ENCODE measurements at regions not wholly inside any gene's neighbourhood (a gene's known extent, or its start where the extent isn't known, plus 50 kb on each side); places are given as distances from the start of the nearest gene placed in this dataset.

GRCh38 chr18:53948991-53949390 is 275.5 kb downstream of the MBD2 start:
- Histone ChIP-seq H3K4me3 (ENCODE audit: low read length in 2 of 2) (no peak overlapping the region), H3K27ac (ENCODE audit: low read depth in 1 of 2, low read length in 2 of 2) (no peak overlapping the region), H3K9me3 (ENCODE audit: control insufficient read depth, low read length) (no peaks in the 10 kb centered on the region), H3K27me3 (ENCODE audit: control insufficient read depth in 1 of 2, insufficient read depth in 2 of 2, low read length in 1 of 2) (no peaks in the 10 kb centered on the region), H3K36me3 (ENCODE audit: control insufficient read depth in 1 of 2, insufficient read depth in 2 of 2, low read length in 1 of 2) (no peaks in the 10 kb centered on the region), H3K4me1 (ENCODE audit: control insufficient read depth in 1 of 2, insufficient read depth in 2 of 2, low read length in 2 of 2) (no peaks in the 10 kb centered on the region)
- no peak for DNase-seq
- no peak for ATAC-seq (ENCODE audit: low FRiP score)
- intact Hi-C loops (cut with DNase I) = no loop called here

- Histone ChIP-seq H3K4me3 (ENCODE audit: low read length in 2 of 2) (no peak overlapping the region), H3K9me3 (ENCODE audit: control insufficient read depth, low read length) (no peaks in the 10 kb centered on the region), H3K27me3 (ENCODE audit: control insufficient read depth in 1 of 2, insufficient read depth in 2 of 2, low read length in 1 of 2) (no peaks in the 10 kb centered on the region), H3K36me3 (ENCODE audit: control insufficient read depth in 1 of 2, insufficient read depth in 2 of 2, low read length in 1 of 2) (no peaks in the 10 kb centered on the region), H3K4me1 (ENCODE audit: control insufficient read depth in 1 of 2, insufficient read depth in 2 of 2, low read length in 2 of 2) (no peaks in the 10 kb centered on the region), H3K27ac (ENCODE audit: low read depth in 1 of 2, low read length in 2 of 2) (no peak overlapping the region)
- ATAC-seq (ENCODE audit: low FRiP score) (no peak), DNase-seq (no peak)
- intact Hi-C loops (cut with DNase I) = no loop called here
- WGBS, 2 donors = 68 to 82% methylated on average over 5 of the region's 5 CpGs
These were observed 277.3 kb downstream of the MBD2 start for GRCh38 chr18:53947092-53947640.

- WGBS, 2 donors = 14 to 20% methylated on average over 1 of the region's 1 CpG
- Histone ChIP-seq H3K27me3 (ENCODE audit: control insufficient read depth in 1 of 2, insufficient read depth in 2 of 2, low read length in 1 of 2) (no peaks in the 10 kb centered on the region), H3K4me1 (ENCODE audit: control insufficient read depth in 1 of 2, insufficient read depth in 2 of 2, low read length in 2 of 2) (no peaks in the 10 kb centered on the region), H3K4me3 (ENCODE audit: low read length in 2 of 2) (no peak overlapping the region), H3K36me3 (ENCODE audit: control insufficient read depth in 1 of 2, insufficient read depth in 2 of 2, low read length in 1 of 2) (no peaks in the 10 kb centered on the region), H3K9me3 (ENCODE audit: control insufficient read depth, low read length) (no peaks in the 10 kb centered on the region), H3K27ac (ENCODE audit: low read depth in 1 of 2, low read length in 2 of 2) (no peak overlapping the region)
- intact Hi-C loops (cut with DNase I) = no loop called here
- DNase-seq (no peak), ATAC-seq (ENCODE audit: low FRiP score) (no peak)
These were observed 277.9 kb downstream of the MBD2 start for GRCh38 chr18:53946594-53946993.

- Histone ChIP-seq H3K9me3 (ENCODE audit: control insufficient read depth, low read length) (no peaks in the 10 kb centered on the region), H3K27ac (ENCODE audit: low read depth in 1 of 2, low read length in 2 of 2) (no peak overlapping the region), H3K27me3 (ENCODE audit: control insufficient read depth in 1 of 2, insufficient read depth in 2 of 2, low read length in 1 of 2) (no peaks in the 10 kb centered on the region), H3K36me3 (ENCODE audit: control insufficient read depth in 1 of 2, insufficient read depth in 2 of 2, low read length in 1 of 2) (no peaks in the 10 kb centered on the region), H3K4me1 (ENCODE audit: control insufficient read depth in 1 of 2, insufficient read depth in 2 of 2, low read length in 2 of 2) (no peaks in the 10 kb centered on the region), H3K4me3 (ENCODE audit: low read length in 2 of 2) (no peak overlapping the region)
- intact Hi-C loops (cut with DNase I) = no loop called here
- DNase-seq (no peak), ATAC-seq (ENCODE audit: low FRiP score) (no peak)
- 84 to 94% methylated on average over 4 of the region's 4 CpGs for WGBS, 2 donors
These were observed 279.7 kb downstream of the MBD2 start for GRCh38 chr18:53944721-53945120.

- Histone ChIP-seq H3K4me1 (ENCODE audit: control insufficient read depth in 1 of 2, insufficient read depth in 2 of 2, low read length in 2 of 2) (no peaks in the 10 kb centered on the region), H3K27ac (ENCODE audit: low read depth in 1 of 2, low read length in 2 of 2) (no peak overlapping the region), H3K36me3 (ENCODE audit: control insufficient read depth in 1 of 2, insufficient read depth in 2 of 2, low read length in 1 of 2) (no peaks in the 10 kb centered on the region), H3K9me3 (ENCODE audit: control insufficient read depth, low read length) (no peaks in the 10 kb centered on the region), H3K4me3 (ENCODE audit: low read length in 2 of 2) (no peak overlapping the region), H3K27me3 (ENCODE audit: control insufficient read depth in 1 of 2, insufficient read depth in 2 of 2, low read length in 1 of 2) (no peaks in the 10 kb centered on the region)
- WGBS, 2 donors = 68 to 89% methylated on average over 1 of the region's 1 CpG
- DNase-seq (no peak), ATAC-seq (ENCODE audit: low FRiP score) (no peak)
- intact Hi-C loops (cut with DNase I) = no loop called here
These were observed 281.1 kb downstream of the MBD2 start for GRCh38 chr18:53943326-53943860.

GRCh38 chr18:53941601-53942338 is 282.7 kb downstream of the MBD2 start:
- Histone ChIP-seq H3K4me1 (ENCODE audit: control insufficient read depth in 1 of 2, insufficient read depth in 2 of 2, low read length in 2 of 2) (no peaks in the 10 kb centered on the region), H3K4me3 (ENCODE audit: low read length in 2 of 2) (no peak overlapping the region), H3K9me3 (ENCODE audit: control insufficient read depth, low read length) (no peaks in the 10 kb centered on the region), H3K36me3 (ENCODE audit: control insufficient read depth in 1 of 2, insufficient read depth in 2 of 2, low read length in 1 of 2) (no peaks in the 10 kb centered on the region), H3K27ac (ENCODE audit: low read depth in 1 of 2, low read length in 2 of 2) (no peak overlapping the region), H3K27me3 (ENCODE audit: control insufficient read depth in 1 of 2, insufficient read depth in 2 of 2, low read length in 1 of 2) (no peaks in the 10 kb centered on the region)
- intact Hi-C loops (cut with DNase I) = no loop called here
- ATAC-seq (ENCODE audit: low FRiP score) (no peak), DNase-seq (no peak)

GRCh38 chr18:53937037-53937436 is 287.4 kb downstream of the MBD2 start:
- no peak overlapping the region for H3K27ac ChIP-seq (ENCODE audit: low read depth in 1 of 2, low read length in 2 of 2)

GRCh38 chr18:53935803-53936202 is 288.7 kb downstream of the MBD2 start:
- no peak for ATAC-seq (ENCODE audit: low FRiP score)
- H3K27ac ChIP-seq (ENCODE audit: low read depth in 1 of 2, low read length in 2 of 2) = no peak overlapping the region
- no peaks in the 10 kb centered on the region for H3K27me3 ChIP-seq (ENCODE audit: control insufficient read depth in 1 of 2, insufficient read depth in 2 of 2, low read length in 1 of 2)
- 29 to 30% methylated on average over 2 of the region's 2 CpGs for WGBS, 2 donors
- intact Hi-C loops (cut with DNase I) = no loop called here
- no peaks in the 10 kb centered on the region for H3K9me3 ChIP-seq (ENCODE audit: control insufficient read depth, low read length)
- no peaks in the 10 kb centered on the region for H3K4me1 ChIP-seq (ENCODE audit: control insufficient read depth in 1 of 2, insufficient read depth in 2 of 2, low read length in 2 of 2)
- H3K36me3 ChIP-seq (ENCODE audit: control insufficient read depth in 1 of 2, insufficient read depth in 2 of 2, low read length in 1 of 2) = no peaks in the 10 kb centered on the region
- DNase-seq = no peak
- no peak overlapping the region for H3K4me3 ChIP-seq (ENCODE audit: low read length in 2 of 2)

More at GRCh38 chr18:53937037-53937436, 287.4 kb downstream of the MBD2 start:
- no peaks in the 10 kb centered on the region for H3K9me3 ChIP-seq (ENCODE audit: control insufficient read depth, low read length)
- DNase-seq = no peak
- intact Hi-C loops (cut with DNase I) = no loop called here
- no peaks in the 10 kb centered on the region for H3K27me3 ChIP-seq (ENCODE audit: control insufficient read depth in 1 of 2, insufficient read depth in 2 of 2, low read length in 1 of 2)
- WGBS, 2 donors = 58 to 68% methylated on average over 3 of the region's 3 CpGs
- H3K4me1 ChIP-seq (ENCODE audit: control insufficient read depth in 1 of 2, insufficient read depth in 2 of 2, low read length in 2 of 2) = no peaks in the 10 kb centered on the region
- no peak overlapping the region for H3K4me3 ChIP-seq (ENCODE audit: low read length in 2 of 2)
- H3K36me3 ChIP-seq (ENCODE audit: control insufficient read depth in 1 of 2, insufficient read depth in 2 of 2, low read length in 1 of 2) = no peaks in the 10 kb centered on the region
- no peak for ATAC-seq (ENCODE audit: low FRiP score)

GRCh38 chr18:53935399-53935798 is 289.1 kb downstream of the MBD2 start:
- H3K4me3 ChIP-seq (ENCODE audit: low read length in 2 of 2) = no peak overlapping the region
- H3K9me3 ChIP-seq (ENCODE audit: control insufficient read depth, low read length) = no peaks in the 10 kb centered on the region
- intact Hi-C loops (cut with DNase I) = no loop called here
- no peak overlapping the region for H3K27ac ChIP-seq (ENCODE audit: low read depth in 1 of 2, low read length in 2 of 2)
- H3K27me3 ChIP-seq (ENCODE audit: control insufficient read depth in 1 of 2, insufficient read depth in 2 of 2, low read length in 1 of 2) = no peaks in the 10 kb centered on the region
- H3K4me1 ChIP-seq (ENCODE audit: control insufficient read depth in 1 of 2, insufficient read depth in 2 of 2, low read length in 2 of 2) = no peaks in the 10 kb centered on the region
- WGBS, 2 donors = 56 to 61% methylated on average over 2 of the region's 2 CpGs
- H3K36me3 ChIP-seq (ENCODE audit: control insufficient read depth in 1 of 2, insufficient read depth in 2 of 2, low read length in 1 of 2) = no peaks in the 10 kb centered on the region
- DNase-seq = no peak
- no peak for ATAC-seq (ENCODE audit: low FRiP score)
